UCSD-AML1 (cell line): ENCODE measurements at regions not wholly inside any gene's neighbourhood (a gene's known extent, or its start where the extent isn't known, plus 50 kb on each side); places are given as distances from the start of the nearest gene placed in this dataset.
"Not testable (repeated sequence)": the region's sequence is repeated elsewhere in the genome, so short reads cannot be mapped to it uniquely, and the experiment has no call there.

ENCODE experiments used
- DNase-seq: peaks from one replicate; lab custom pipeline; 2025; ENCODE audit not compliant: unreplicated experiment; lab: John Stamatoyannopoulos, UW

- DNase-seq = not testable (repeated sequence)
Measured at GRCh38 chrX:74181976-74182375, 122.0 kb upstream of the ZCCHC13 start.

GRCh38 chrX:74180716-74181115 lies 123.3 kb upstream of the ZCCHC13 start:
- DNase-seq = no peak

GRCh38 chrX:74179990-74180389 lies 124.0 kb upstream of the ZCCHC13 start:
- DNase-seq = no peak

- no peak for DNase-seq
Measured at GRCh38 chrX:74179499-74179898, 124.5 kb upstream of the ZCCHC13 start.

DNA sequence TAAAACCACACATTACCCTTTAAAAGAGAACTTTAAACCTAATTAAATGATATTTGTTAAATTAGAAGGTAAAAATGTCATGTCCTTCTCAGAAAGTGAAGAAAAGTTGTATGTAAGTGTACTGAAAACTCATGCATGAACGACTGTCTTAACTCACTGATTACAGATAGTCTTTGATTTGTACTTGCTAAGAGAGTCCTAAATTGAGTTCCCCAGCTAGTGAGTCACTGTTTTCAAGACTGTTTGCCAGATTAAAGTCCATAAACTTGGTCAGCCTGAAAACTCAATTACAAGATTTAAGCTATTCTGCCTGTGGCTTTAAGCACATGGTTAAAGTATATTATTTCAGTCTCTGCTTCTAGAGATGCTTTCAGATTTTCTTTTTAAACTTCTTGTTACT lies 124.9 kb upstream of the ZCCHC13 start:
- no peak for DNase-seq

GRCh38 chrX:74178536-74178935 lies 125.4 kb upstream of the ZCCHC13 start:
- no peak for DNase-seq

- no peak for DNase-seq
Measured at GRCh38 chrX:74171465-74171864, 132.5 kb upstream of the ZCCHC13 start.

DNA sequence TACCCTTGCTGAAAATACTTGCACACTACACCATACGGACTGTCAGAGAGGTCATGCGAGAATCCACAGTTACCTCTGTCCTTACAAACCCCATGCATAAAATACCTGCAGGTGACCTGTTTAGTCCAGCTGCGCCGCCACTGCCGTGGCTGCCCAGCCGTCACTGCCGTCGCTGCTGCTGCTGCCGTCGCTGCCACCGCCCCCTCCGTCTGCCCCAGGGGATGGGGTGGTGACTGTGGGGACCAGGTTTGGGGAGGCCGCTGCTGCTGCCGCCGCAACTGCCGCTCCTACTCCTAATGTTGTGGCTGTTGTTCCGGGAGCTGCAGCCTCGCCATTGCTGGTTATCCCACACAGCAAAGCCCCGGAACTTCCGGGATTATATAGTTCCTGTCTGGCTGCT lies 141.8 kb upstream of the ZCCHC13 start:
- no peak for DNase-seq

DNA sequence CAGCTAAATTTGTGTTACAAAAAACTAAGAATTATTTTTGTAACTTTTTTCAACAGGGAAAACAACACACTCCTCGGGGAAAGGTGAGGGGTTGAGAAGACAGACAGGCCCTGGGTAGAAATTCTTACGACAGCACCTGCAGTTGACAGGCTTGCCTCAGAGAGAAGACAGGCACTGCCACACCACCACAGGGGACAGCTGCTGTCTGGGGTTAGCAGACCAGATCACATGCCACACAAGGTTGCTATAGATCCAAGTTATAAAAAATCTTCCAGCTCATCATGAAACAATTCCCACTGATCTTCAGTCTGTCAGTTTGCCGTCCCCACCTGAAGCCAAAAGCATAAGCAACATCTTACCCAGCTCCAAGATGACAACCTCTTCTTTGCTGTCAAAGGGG lies 143.2 kb upstream of the ZCCHC13 start:
- no peak for DNase-seq

GRCh38 chrX:74160358-74160757 lies 143.6 kb upstream of the ZCCHC13 start:
- no peak for DNase-seq

DNA sequence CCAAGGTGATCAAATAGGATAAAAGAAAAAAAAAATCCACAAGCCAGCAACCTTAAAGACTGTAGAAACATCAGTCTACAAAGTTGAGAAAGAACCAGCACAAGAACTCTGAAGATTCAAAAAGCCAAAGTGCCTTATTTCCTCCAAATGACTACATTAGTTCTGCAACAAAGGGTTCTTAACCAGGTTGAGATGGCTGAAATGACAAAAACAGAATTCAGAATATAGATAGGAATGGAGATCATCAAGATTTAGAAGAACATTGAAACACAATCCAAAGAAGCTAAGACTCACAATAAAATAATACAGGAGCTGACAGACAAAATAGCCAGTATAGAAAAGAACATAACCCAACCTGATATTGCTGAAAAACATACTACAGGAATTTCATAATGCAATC lies 156.5 kb upstream of the ZCCHC13 start:
- no peak for DNase-seq

DNA sequence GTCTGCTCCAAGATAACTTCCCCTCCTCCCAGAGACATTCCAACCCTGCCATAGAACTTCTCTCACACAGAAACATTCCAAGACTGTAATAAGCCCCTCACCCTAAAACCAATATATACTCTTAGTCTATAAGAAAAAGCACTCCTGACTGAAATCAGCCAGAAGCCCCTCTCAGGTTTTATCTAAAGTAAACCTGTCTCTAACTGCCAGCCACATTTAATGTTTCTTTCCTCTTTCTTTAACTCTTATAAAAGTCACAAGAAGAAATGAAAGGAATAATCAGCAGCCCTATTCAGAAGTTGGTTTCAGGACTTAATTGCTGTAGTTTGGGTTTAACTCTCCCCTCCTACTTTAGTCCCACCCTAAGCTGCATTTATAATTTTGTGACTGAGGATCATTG lies 165.0 kb upstream of the ZCCHC13 start:
- DNase-seq = no peak

DNA sequence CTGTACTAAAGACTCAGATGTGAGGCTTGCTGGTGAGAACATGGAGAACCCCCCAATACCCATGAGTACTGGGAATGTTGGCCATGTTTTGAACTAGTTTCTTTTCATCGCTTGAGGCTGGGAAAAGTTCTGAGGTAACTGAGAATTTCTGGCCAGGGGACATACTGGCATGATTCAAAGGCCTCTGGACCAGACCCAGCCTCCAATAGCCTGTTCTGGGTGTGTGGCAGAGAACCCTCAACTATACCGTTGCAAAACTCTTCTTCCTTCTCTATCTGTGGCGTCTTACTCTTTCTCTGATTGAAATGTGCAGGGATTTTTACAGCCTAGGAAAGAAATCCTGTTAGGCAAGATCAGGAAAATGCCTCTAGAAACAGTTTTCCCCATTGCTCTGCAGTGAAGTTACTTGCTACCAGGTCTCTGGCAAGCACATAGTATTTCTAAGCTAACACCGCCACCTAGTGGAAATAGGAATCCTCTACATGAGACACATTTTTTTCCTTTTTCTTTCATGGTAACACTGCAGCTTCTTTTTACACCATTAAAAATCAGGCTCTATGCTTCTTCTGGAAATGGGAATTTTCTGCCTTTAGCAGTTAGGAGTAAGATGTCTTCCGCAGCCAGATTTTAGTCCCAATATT lies 170.7 kb upstream of the ZCCHC13 start:
- DNase-seq = no peak

DNA sequence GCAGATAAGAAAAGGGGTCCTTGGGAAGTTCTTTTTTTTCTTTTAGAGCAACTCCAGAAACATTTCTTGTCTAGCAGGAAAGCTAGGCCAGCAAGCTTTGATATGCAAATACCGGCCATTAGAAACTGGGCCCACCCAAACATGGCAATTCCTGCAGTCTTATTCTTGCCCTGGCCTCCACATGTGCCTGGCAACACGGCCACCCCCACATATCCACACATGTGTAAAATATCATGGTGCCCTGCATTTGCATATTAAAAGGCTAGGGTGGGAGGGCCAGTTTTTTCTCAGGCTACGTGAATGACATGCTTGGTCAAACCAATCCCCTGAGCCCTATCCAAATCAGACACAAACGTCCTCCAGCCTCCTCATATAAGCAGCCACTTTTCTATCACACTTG lies 171.7 kb upstream of the ZCCHC13 start:
- no peak for DNase-seq

- DNase-seq = no peak
Measured at GRCh38 chrX:74119016-74119910, 184.7 kb upstream of the ZCCHC13 start.

DNA sequence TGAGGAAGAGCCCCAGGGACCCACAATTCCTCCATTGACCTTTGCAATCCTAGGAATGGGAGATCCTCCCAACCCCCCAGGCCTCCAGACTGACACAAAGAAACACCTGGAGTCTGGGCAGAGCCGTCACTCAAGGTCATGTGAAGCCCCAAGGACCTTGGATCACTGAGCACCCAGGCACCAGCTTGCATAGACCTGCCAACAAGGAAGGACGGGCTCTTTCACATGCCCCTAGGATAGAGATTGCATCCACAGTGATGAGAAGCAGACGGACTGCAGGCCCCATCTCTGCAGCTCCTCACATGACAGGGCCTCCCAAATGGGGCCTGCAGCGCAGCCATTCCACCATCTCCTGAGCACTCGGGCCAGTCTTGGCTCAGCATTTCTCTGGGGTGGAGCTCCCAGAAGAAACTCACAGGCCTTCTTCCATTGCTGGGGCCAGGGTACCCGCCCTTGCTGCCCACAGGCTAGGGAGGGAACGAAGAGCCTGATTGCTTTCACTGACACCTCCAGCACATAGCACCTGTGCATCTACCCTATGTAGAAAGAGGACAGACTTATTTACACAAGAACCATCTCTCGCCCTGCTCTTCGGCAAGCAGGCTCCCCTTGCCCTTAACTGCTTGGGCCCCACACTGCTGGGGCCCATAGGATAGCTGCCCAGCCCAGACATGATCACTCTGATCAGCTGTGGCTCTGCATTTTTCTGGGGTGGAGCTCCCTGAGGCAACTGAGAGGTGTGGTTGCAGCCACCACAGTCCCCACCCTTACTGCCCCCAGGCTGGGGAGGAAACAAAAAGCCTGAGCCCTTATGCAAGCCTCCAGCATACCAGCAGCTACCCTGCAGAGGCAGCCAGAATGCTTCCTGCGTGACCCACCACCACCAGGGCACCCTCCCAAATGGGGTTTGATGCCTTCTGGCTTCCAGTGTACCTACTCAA lies 185.7 kb upstream of the ZCCHC13 start:
- DNase-seq = no peak

DNA sequence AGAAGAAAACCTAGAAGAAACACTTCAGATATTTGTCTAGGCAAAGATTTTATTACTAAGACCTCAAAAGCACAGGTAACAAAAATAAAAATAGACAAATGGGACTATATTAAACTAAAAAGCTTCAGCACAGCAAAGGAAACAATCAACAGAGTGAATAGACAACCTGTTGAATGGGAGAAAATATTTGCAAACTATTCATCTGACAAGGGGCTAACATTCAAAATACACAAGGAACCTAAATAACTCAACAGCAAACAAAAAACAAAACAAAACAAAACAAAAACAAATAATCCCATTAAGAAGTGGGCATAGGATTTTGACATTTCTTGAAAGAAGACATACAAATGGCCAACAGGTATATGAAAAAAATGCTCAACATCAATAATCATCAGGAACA lies 192.7 kb upstream of the ZCCHC13 start:
- DNase-seq = no peak

DNA sequence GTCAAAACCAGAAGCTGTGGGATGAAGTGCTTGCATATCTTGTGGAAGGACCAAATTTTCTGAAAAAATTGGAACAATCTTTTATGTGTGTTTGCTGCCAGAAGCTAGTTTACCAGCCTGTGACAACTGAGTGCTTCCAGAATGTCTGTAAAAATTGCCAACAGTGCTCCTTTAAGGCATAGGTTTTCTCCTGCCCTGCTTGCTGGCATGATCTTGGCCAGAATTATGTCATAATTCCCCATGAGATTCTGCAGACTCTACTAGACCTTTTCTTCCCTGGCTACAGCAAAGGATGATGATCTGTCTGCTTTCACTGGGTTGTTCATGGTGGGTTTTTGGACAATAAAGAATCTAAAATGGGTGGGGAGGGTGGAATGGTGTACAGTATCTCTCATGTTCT lies 196.3 kb upstream of the ZCCHC13 start:
- DNase-seq = no peak

- no peak for DNase-seq
Measured at GRCh38 chrX:74104356-74105015, 199.5 kb upstream of the ZCCHC13 start.

DNA sequence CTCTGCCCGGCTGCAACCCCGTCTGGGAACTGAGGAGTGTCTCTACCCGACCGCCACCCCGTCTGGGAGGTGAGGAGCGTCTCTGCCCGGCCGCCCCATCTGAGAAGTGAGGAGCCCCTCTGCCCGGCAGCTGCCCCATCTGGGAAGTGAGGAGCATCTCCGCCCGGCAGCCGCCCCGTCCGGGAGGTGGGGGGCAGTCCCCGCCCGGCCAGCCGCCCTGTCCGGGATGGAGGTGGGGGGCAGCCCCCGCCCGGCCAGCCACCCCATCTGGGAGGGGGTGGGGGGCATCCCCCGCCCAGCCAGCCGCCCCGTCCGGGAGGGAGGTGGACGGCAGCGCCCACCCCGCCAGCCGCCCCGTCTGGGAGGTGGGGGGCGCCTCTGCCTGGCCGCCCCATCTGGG lies 205.6 kb upstream of the ZCCHC13 start:
- DNase-seq = not testable (repeated sequence)

- DNase-seq = no peak
Measured at GRCh38 chrX:74090049-74090448, 213.9 kb upstream of the ZCCHC13 start.
